K562 (cell line): ENCODE measurements at regions not wholly inside any gene's neighbourhood (a gene's known extent, or its start where the extent isn't known, plus 50 kb on each side); places are given as distances from the start of the nearest gene placed in this dataset.

Experiments
- ATAC-seq: fragments of 200-7000 bp; cut with Tn5 transposase; 3 replicates; pipeline ENCODE4 v1.9.1; 2020; ENCODE audit warnings: moderate library complexity
- BruUV-seq: library from RNA; stranded (reverse); fragments of 400-500 nt; replicated peaks from 2 replicates; lab custom pipeline; 2021; lab: Mats Ljungman, UMichigan
- CTCF ChIA-PET: fragments of 300-600 bp; formaldehyde crosslinking; extraction: SDS; loops from one replicate; lab custom pipeline; 2021; ENCODE audit warnings: low intra/inter-chr PET ratio; lab: Yijun Ruan, JAX
- POLR2A ChIA-PET: fragments of 300-600, 350-650 bp; sonication (Branson Sonifier 250); formaldehyde crosslinking; extraction: SDS; loops from one replicate; lab custom pipeline; 2021; ENCODE audit warnings: antibody characterized with exemption, inconsistent platforms; lab: Yijun Ruan, JAX
- DNase-seq, 4 experiments: peaks; one replicate each; pipeline versions ENCODE4 v3.0.0 to v3.0.0-alpha.2; 2011 to 2018; ENCODE audit warnings: low spot score in 3 of 4, mixed read lengths in 3 of 4; ENCODE audit errors: extremely low read depth in 1 of 4
- FAIRE-seq: peaks from 2 replicates; lab custom pipeline; 2011; peaks lifted over from hg19 to GRCh38; lab: Jason Lieb, UNC
- H2AFZ ChIP-seq: 2 replicates; pipeline ENCODE4 v1.6.0; 2011; ENCODE audit warnings: low read depth, low read length, control low read depth, inconsistent platforms
- H3K27ac ChIP-seq: fragments of 200-600 bp; 3 replicates; pipeline ENCODE4 v1.8.0; 2011; ENCODE audit warnings: low read depth, mild to moderate bottlenecking, control low read depth, inconsistent platforms, low read length, moderate library complexity, mixed read lengths; ENCODE audit errors: extremely low read depth
- H3K27me3 ChIP-seq, 2 experiments: fragments of 300-600 bp in 1 of 2; 2 replicates in 1 of 2; 3 replicates in 1 of 2; pipeline versions ENCODE4 v1.6.0 to v1.8.0; 2011; ENCODE audit warnings: inconsistent platforms in 2 of 2, low read length in 2 of 2, mild to moderate bottlenecking in 1 of 2, mixed read lengths in 1 of 2, moderate library complexity in 1 of 2; ENCODE audit not compliant: control insufficient read depth in 2 of 2, insufficient read depth in 2 of 2
- H3K36me3 ChIP-seq: fragments of 300-600 bp; 3 replicates; pipeline ENCODE4 v1.8.0; 2011; ENCODE audit warnings: mild to moderate bottlenecking, low read length, inconsistent platforms; ENCODE audit not compliant: control insufficient read depth, insufficient read depth
- H3K4me1 ChIP-seq, 2 experiments: fragments of 200-600 bp in 1 of 2; replicated peaks in 1 of 2; 2 replicates in 1 of 2; 3 replicates in 1 of 2; pipeline versions ENCODE4 v1.5.1 to v1.8.0; 2011; ENCODE audit warnings: inconsistent platforms in 2 of 2, low read length in 2 of 2, mild to moderate bottlenecking in 1 of 2, mixed read lengths in 1 of 2, moderate library complexity in 1 of 2; ENCODE audit not compliant: control insufficient read depth in 2 of 2, insufficient read depth in 2 of 2
- H3K4me2 ChIP-seq: 2 replicates; pipeline ENCODE4 v1.6.1; 2011; ENCODE audit warnings: low read length, control low read depth, inconsistent platforms, mixed read lengths; ENCODE audit not compliant: insufficient read depth
- H3K4me3 ChIP-seq: fragments of 200-600 bp; sonication (generic), shearing (Covaris generic); 2 replicates; pipeline ENCODE4 v1.5.1; 2016; ENCODE audit warnings: control low read depth, inconsistent platforms
- H3K79me2 ChIP-seq: fragments of 200-600 bp; 3 replicates; pipeline ENCODE4 v1.8.0; 2011; ENCODE audit warnings: low read length, inconsistent platforms; ENCODE audit not compliant: control insufficient read depth, insufficient read depth
- H3K9ac ChIP-seq, 2 experiments: 2 replicates each; pipeline versions ENCODE4 v1.6.0 to v1.6.1; 2011; ENCODE audit warnings: low read depth in 2 of 2, low read length in 2 of 2, control low read depth in 1 of 2, inconsistent platforms in 1 of 2, mild to moderate bottlenecking in 1 of 2, mixed read lengths in 1 of 2; ENCODE audit not compliant: insufficient read depth in 1 of 2
- H3K9me1 ChIP-seq: one replicate; pipeline ENCODE4 v1.6.0; 2011; ENCODE audit warnings: inconsistent platforms, mild to moderate bottlenecking, low read length, moderate library complexity; ENCODE audit not compliant: control insufficient read depth, insufficient read depth
- H3K9me3 ChIP-seq: replicated peaks from 2 replicates; pipeline ENCODE4 v1.5.1; 2011; ENCODE audit warnings: low read depth, low read length, inconsistent platforms; ENCODE audit not compliant: control insufficient read depth, insufficient read depth
- H4K20me1 ChIP-seq: replicated peaks from 2 replicates; pipeline ENCODE4 v1.6.1; 2011; ENCODE audit warnings: low read length, inconsistent platforms, mixed read lengths; ENCODE audit not compliant: control insufficient read depth, insufficient read depth
- BRF1 ChIP-seq: IDR thresholded peaks from 3 replicates; pipeline ENCODE4 v1.6.1; 2011; ENCODE audit warnings: borderline replicate concordance, mild to moderate bottlenecking; ENCODE audit not compliant: insufficient read length; ENCODE audit errors: extremely low read depth
- CREB1 ChIP-seq, 2 experiments: sonication (generic) in 1 of 2; formaldehyde crosslinking in 1 of 2; IDR thresholded peaks; 2 replicates each; pipeline versions ENCODE4 v1.6.1 to v1.8.0; 2012 to 2022; ENCODE audit warnings: inconsistent platforms in 1 of 2, mild to moderate bottlenecking in 1 of 2, missing genetic modification reagents in 1 of 2, moderate library complexity in 1 of 2
- JUND ChIP-seq, 2 experiments: IDR thresholded peaks; 2 replicates in 1 of 2; 3 replicates in 1 of 2; pipeline ENCODE4 v1.6.1; 2011; ENCODE audit warnings: borderline replicate concordance in 2 of 2, low read depth in 2 of 2, low read length in 2 of 2, improper control_type of control experiment in 1 of 2, missing biosample characterization in 1 of 2, missing genetic modification characterization in 1 of 2, missing genetic modification reagents in 1 of 2
- MCM7 ChIP-seq, 2 experiments: fragments of 450-650 bp; IDR thresholded peaks; 2 replicates each; pipeline ENCODE4 v1.6.1; 2016 to 2018
- RAD51 ChIP-seq: fragments of 450-650 bp; IDR thresholded peaks from 2 replicates; pipeline ENCODE4 v1.7.1; 2016; ENCODE audit warnings: low read depth, mild to moderate bottlenecking, borderline replicate concordance
- RFX7 ChIP-seq: fragments of 250-450 bp; sonication (Bioruptor Pico); IDR thresholded peaks from 2 replicates; pipeline ENCODE4 v1.5.1; 2021; ENCODE audit warnings: mild to moderate bottlenecking
- TEAD4 ChIP-seq, 2 experiments: sonication (generic) in 1 of 2; formaldehyde crosslinking in 1 of 2; IDR thresholded peaks; 2 replicates each; pipeline versions ENCODE4 v1.6.1 to v1.8.0; 2012 to 2022; ENCODE audit warnings: borderline replicate concordance in 1 of 2, inconsistent platforms in 1 of 2, low read length in 1 of 2, mild to moderate bottlenecking in 1 of 2, missing genetic modification reagents in 1 of 2
- TRIM28 ChIP-seq: fragments of 450-650 bp; IDR thresholded peaks from 2 replicates; pipeline ENCODE4 v1.6.1; 2017
- WGBS: fragments of 100-300 bp; shearing (Covaris generic); methylation state at CpG from one replicate; pipeline ENCODE4 v1.1.6; 2016; ENCODE audit warnings: low coverage, mixed read lengths; ENCODE audit not compliant: insufficient coverage; ENCODE audit errors: missing lambda C conversion rate; 5-methylcytosine and 5-hydroxymethylcytosine counted together
- in situ Hi-C: fragments of 300-500 bp; cut with MboI; formaldehyde crosslinking; loops from 4 replicates; pipeline ENCODE4 v1.15.0; 2018; ENCODE audit warnings: inconsistent platforms, mixed read lengths
- intact Hi-C: fragments of 100-400 bp; cut with micrococcal nuclease; formaldehyde crosslinking; loops from 2 replicates; pipeline ENCODE4 v1.14.2; 2022
- TF ChIP-seq, protein P1 (sequence below), 2 experiments: fragments of 250-450 bp in 1 of 2; fragments of 450-650 bp in 1 of 2; sonication (Bioruptor Pico) in 1 of 2; IDR thresholded peaks; 2 replicates each; pipeline versions ENCODE4 v1.6.1 to v1.8.0; 2016 to 2021; ENCODE audit warnings: mild to moderate bottlenecking in 2 of 2, moderate library complexity in 2 of 2, missing compliant biosample characterization in 1 of 2, missing genetic modification characterization in 1 of 2

GRCh38 chr7:25658375-25658774 lies 430.1 kb upstream of the NPVF start:
- H3K79me2 ChIP-seq, result no peaks in the 10 kb centered on the region
- H3K36me3 ChIP-seq, result no peaks in the 10 kb centered on the region
- no peak for ATAC-seq
- DNase-seq, result no peak
- no peaks in the 10 kb centered on the region for H3K9me3 ChIP-seq
- no peak overlapping the region for H2AFZ ChIP-seq
- CTCF ChIA-PET, result no interaction called here
- no peak overlapping the region for H3K4me2 ChIP-seq
- H3K27ac ChIP-seq, result no peak overlapping the region
- H3K27me3 ChIP-seq, result peaks cover 11 to 18% of the 10 kb centered on the region in 2 experiments; a peak in 4 of 5 replicates
- H3K4me3 ChIP-seq, result no peak overlapping the region
- in situ Hi-C loops (no loop called here), intact Hi-C loops (no loop called here)
- no peaks in the 10 kb centered on the region for H3K9me1 ChIP-seq
- no peaks in the 10 kb centered on the region for H3K4me1 ChIP-seq
- POLR2A ChIA-PET, result no interaction called here
- no TSS peak for BruUV-seq
- H3K9ac ChIP-seq, result no peak overlapping the region
- TF ChIP-seq JUND (IDR thresholded peaks at IDR 0.05; ENCODE audit: borderline replicate concordance, low read depth, low read length) (no peak), JUND (tag; IDR thresholded peaks at IDR 0.05; ENCODE audit: borderline replicate concordance, low read depth, low read length) (no peak), RAD51 (no peak), MCM7 (IDR thresholded peaks at IDR 0.05) (no peak)
- TF ChIP-seq, protein P1, sequence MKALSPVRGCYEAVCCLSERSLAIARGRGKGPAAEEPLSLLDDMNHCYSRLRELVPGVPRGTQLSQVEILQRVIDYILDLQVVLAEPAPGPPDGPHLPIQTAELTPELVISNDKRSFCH (CRISPR knock-in tag; IDR thresholded peaks at IDR 0.05), result no peak
- TF ChIP-seq, protein P1 (tag; IDR thresholded peaks at IDR 0.05), result no peak
- no peaks in the 10 kb centered on the region for H4K20me1 ChIP-seq
- FAIRE-seq, result no peak

DNA sequence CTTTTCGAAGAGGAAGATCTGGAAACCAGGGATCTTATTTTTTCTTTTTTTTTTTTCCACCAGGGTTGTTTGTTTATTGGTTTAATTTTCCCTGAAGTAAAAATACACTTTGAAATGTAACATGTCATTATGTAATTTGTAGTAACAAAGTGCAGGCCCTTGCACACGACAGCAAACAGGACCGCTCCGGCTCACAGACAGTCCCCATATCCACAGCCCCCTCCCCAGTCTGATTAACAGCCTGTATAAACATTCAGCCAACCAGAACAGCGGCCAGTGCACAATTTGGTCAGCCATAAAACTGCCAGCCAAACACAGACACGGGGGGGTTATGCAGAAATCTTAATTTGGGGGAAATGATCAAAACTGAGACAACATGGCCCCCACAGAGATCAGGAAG lies 431.6 kb upstream of the NPVF start:
- no peaks in the 10 kb centered on the region for H4K20me1 ChIP-seq
- H3K27me3 ChIP-seq, result peaks cover 11 to 18% of the 10 kb centered on the region in 2 experiments; a peak in 4 of 5 replicates
- H3K9me3 ChIP-seq, result no peaks in the 10 kb centered on the region
- no peak overlapping the region for H2AFZ ChIP-seq
- H3K36me3 ChIP-seq, result no peaks in the 10 kb centered on the region
- H3K9me1 ChIP-seq, result no peaks in the 10 kb centered on the region
- ChIA-PET CTCF (no interaction called here), POLR2A (no interaction called here)
- no peaks in the 10 kb centered on the region; a peak in 1 of 5 replicates for H3K4me1 ChIP-seq
- no peaks in the 10 kb centered on the region for H3K79me2 ChIP-seq
- WGBS, result 0% methylated on average over 6 of the region's 6 CpGs
- in situ Hi-C loops, result no loop called here
- DNase-seq (no peak), FAIRE-seq (no peak), ATAC-seq (no peak)
- H3K27ac ChIP-seq, result no peak overlapping the region
- no peak overlapping the region for H3K4me3 ChIP-seq
- intact Hi-C loops, result no loop called here
- no TSS peak for BruUV-seq
- TF ChIP-seq CREB1 (IDR thresholded peaks at IDR 0.05) (no peak), CREB1 (CRISPR knock-in tag; IDR thresholded peaks at IDR 0.05) (no peak), BRF1 (no peak), TRIM28 (no peak), TEAD4 (IDR thresholded peaks at IDR 0.05; ENCODE audit: low read length) (no peak), TEAD4 (CRISPR knock-in tag; IDR thresholded peaks at IDR 0.05; ENCODE audit: borderline replicate concordance) (no peak), RFX7 (CRISPR knock-in tag) (no peak)
- TF ChIP-seq, all 486 proteins: peak for 0
- H3K9ac ChIP-seq, result no peak overlapping the region
- no peak overlapping the region for H3K4me2 ChIP-seq
